GM18951 (cell line): ENCODE measurements at regions not wholly inside any gene's neighbourhood (a gene's known extent, or its start where the extent isn't known, plus 50 kb on each side); places are given as distances from the start of the nearest gene placed in this dataset.

Experiments
- POLR2A ChIP-seq: IDR thresholded peaks from 4 replicates; pipeline ENCODE4 v1.6.1; 2011; ENCODE audit warnings: mild to moderate bottlenecking; ENCODE audit not compliant: insufficient read length, insufficient read depth; ENCODE audit errors: extremely low read depth
- in situ Hi-C: fragments of 300-500 bp; cut with MboI; formaldehyde crosslinking; loops from one replicate; pipeline ENCODE4 v1.12.0; 2022; ENCODE audit warnings: low sequenced_read_pairs, mixed read lengths, inconsistent platforms; ENCODE audit not compliant: unreplicated experiment

DNA sequence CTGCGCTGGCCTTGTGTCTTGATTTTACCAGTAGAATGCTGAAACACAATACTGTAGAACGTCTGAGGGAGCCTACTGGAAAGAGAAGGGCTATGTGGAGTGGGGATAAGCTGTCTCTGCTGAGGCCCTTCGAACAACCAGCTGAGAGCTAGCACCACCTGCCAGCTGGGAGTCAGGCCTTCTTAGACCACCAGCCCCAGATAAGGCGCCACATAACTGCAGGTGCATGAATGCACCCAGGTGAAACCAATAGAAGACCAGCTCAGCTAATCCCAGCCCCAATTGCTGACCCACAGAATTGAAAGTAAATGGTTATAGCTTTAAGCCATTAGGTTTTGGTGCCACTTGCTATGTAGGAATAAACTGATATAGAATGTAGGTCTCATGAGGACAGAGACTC is 438.4 kb downstream of the ADRA2A start:
- in situ Hi-C loops = no loop called here
- no peak for TF ChIP-seq POLR2A

- in situ Hi-C loops = no loop called here
- no peak for TF ChIP-seq POLR2A
Measured at GRCh38 chr10:111515706-111516105, 438.9 kb downstream of the ADRA2A start.

DNA sequence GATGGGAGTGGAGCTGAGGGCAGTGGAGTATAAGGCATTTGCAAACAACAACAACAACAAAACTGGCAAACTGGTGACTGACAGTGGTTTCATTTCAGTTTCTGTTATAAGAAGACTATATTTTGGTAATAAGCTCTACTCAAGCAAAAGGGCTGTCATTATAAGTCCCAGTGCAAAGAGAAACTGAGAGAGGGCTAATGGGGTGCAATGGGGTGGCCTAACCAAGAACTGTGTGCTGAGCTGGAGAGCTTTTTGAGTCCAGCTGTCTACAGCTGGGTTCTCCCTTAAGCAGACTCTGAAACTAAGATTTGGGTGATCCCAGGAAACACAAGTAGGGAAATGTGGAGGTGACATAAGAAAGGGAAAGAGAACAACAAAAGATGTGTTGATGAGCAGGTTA is 439.3 kb downstream of the ADRA2A start:
- in situ Hi-C loops = no loop called here
- TF ChIP-seq POLR2A = no peak

DNA sequence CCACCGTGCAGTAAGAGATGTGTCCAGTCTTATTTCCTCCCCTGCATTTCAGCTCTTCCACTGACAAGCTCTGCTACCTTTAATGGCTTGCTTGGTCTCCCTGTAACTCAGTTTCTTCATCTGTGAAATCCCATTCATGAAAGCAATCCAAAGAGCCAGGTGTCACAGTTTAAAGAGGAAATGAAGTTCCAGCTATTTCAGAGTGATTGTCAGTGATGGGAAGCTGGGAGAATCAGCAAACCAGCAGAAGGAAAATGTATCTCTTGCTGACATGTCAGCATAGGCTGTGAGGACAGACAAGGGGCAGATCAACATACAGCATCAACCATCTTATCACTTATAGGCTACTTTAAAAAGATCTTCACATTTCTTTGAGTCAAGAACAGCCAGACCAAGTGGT is 445.3 kb downstream of the ADRA2A start:
- no peak for TF ChIP-seq POLR2A
- in situ Hi-C loops = no loop called here

DNA sequence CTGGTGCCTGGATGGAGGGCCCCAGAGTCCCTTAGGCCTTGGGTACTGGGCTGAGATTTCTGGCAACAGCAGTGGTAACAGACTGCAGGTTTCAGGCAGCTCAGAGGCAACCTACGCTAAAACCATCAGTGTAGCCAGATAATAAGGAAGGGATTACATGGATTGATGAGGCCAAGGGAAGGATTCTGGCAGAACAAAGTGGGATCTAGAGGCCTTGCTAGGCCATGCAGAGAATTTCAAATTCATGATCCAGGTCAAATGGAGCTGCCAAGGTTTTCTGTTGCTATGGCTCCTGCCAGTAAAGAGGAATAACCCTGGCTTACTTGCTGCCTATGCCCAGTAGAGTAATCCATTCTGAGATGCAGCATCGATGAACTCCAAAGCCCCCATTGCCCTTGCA is 445.7 kb downstream of the ADRA2A start:
- no peak for TF ChIP-seq POLR2A
- in situ Hi-C loops = no loop called here

- in situ Hi-C loops = no loop called here
- TF ChIP-seq POLR2A = no peak
Measured at GRCh38 chr10:111523016-111523415, 446.2 kb downstream of the ADRA2A start.

DNA sequence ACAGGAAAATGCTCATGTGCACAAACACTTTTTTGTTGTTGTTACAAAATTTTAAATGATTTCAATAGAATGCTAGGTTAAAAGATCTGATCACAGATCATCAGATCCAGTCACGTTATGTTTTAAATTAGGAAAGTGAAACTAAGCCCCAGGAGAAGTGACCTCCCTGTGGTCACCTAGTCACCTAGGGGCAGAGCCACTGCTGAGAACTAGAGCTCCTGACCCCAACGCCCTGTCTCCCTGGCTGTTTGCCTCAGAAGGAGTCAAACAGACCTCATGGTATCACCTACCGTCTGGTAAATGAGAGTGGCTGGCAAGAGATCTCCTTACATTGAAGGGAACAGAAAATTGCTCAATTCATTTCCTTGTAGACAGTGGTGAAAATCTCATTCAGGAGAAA is 447.3 kb downstream of the ADRA2A start:
- in situ Hi-C loops = no loop called here
- no peak for TF ChIP-seq POLR2A

DNA sequence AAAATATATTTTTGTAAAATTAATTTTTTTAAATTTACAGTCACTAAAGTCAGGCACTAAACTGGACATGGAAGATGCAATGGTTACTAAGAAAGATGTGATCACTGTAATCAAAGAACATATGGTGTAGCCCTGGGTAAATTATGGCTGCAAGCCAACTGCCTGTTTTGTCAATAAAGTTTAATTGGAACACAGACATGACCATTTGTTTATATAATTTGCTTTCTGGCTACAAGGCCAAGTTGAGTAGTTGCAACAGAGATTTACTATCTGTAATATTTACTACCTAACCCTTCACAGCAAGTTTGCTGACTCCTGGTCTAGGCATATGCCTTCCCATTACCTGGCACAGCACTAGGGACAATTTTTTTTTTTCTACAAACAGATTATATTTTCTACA is 448.9 kb downstream of the ADRA2A start:
- TF ChIP-seq POLR2A = no peak
- in situ Hi-C loops = no loop called here

DNA sequence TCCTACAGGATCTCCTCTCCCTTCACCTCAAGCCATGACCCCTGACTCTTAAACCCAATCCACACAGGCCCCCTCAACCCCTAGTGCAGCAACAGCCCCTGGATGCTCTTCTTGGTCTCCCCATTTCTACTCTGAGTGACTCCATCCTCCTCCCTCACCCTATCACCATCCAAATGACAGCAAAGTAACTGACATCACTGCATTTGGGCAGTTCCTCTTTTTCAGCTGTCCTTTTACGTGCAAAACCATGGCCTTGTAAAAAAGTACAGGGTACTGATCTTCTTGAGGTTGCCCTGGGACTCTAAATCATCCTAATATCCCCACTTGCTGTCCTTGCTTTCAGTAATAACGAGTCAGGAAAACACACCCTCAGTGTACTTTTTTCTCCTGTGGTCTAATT is 454.9 kb downstream of the ADRA2A start:
- in situ Hi-C loops = no loop called here
- no peak for TF ChIP-seq POLR2A

DNA sequence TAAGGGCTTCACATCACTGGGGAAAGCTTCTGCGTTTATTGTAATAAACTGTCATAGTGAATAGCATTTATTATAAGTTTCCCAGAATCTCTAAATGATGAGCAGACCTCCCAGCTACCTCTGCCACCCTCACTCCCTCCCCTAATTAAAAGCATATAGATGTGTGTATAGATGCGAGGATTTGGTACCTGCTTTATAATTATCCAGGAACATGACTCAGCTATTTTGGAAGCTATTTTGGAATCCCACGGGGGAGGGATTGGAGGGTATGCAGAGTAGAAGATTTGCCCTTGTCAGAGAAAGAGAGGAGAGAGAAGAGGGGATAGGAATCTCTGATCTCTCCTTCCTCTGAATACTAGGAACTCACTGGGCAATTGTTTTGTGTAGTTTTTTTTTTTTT is 455.3 kb downstream of the ADRA2A start:
- in situ Hi-C loops = no loop called here
- no peak for TF ChIP-seq POLR2A

GRCh38 chr10:111539246-111539645 is 462.4 kb downstream of the ADRA2A start:
- TF ChIP-seq POLR2A = no peak
- in situ Hi-C loops = no loop called here

GRCh38 chr10:111543854-111544253 is 467.0 kb downstream of the ADRA2A start:
- TF ChIP-seq POLR2A = no peak
- in situ Hi-C loops = no loop called here

DNA sequence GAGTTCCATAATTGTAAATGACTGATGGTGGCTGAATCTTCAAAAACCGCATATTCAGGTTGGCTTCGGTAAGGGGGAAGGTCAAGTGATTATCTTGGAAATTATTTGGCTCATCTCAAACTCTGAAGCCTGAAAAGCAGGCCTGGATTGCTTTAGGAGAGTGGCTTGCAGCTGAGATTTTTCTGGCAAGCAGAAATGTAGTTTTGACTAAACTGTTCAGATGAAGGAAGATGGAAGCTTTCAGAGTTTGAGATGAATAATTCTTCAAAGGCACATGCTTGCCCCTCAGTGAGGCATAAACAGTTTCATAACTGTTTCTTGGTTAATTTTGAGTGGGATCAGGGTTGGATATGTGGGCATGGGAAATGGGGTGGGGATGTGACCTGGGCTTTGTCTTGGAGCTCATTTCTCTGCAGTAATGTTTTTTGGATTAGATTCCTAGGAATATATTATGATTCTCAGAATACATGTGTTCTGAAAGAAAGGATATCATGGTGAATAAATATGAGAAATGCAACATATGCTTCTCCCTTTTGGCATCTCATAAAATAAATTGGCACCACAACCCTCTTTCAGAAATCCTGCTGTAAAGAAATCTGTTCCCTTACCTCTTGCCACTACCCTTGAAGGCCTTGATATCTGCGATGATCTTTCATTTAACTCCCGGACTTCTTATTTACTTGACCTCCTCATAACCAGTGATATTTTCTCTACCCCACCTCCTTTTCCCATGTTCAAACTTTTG is 469.2 kb downstream of the ADRA2A start:
- TF ChIP-seq POLR2A = no peak

GRCh38 chr10:111548084-111548726 is 471.4 kb downstream of the ADRA2A start:
- in situ Hi-C loops = no loop called here
- TF ChIP-seq POLR2A = no peak

More for the DNA sequence above, 469.2 kb downstream of the ADRA2A start:
- in situ Hi-C loops = no loop called here
